H1 (cell line): ENCODE measurements at regions not wholly inside any gene's neighbourhood (a gene's known extent, or its start where the extent isn't known, plus 50 kb on each side); places are given as distances from the start of the nearest gene placed in this dataset.

Experiments
- CHD7 ChIP-seq: fragments of 300-600 bp; sonication (generic); IDR thresholded peaks from 2 replicates; pipeline ENCODE4 v1.7.1; 2012; ENCODE audit warnings: low read length, moderate library complexity, mild to moderate bottlenecking, inconsistent platforms; ENCODE audit not compliant: insufficient replicate concordance
- E2F6 ChIP-seq: IDR thresholded peaks from 2 replicates; pipeline ENCODE4 v1.6.1; 2012; ENCODE audit warnings: inconsistent platforms

- no peak for TF ChIP-seq E2F6
- TF ChIP-seq CHD7: no peak
Measured at GRCh38 chr5:106827061-106827460, 843.7 kb downstream of the EFNA5 start (continued).
